ENCODE measurements at regions not wholly inside any gene's neighbourhood (a gene's known extent, or its start where the extent isn't known, plus 50 kb on each side); places are given as distances from the start of the nearest gene placed in this dataset.

GRCh38 chr14:95616745-95617144, 69.5 kb upstream of the TCL1B start:
- Histone ChIP-seq H3K9me1 (ENCODE audit: control insufficient read depth, extremely low read depth, insufficient read depth, low read length) (no peaks in the 10 kb centered on the region), H3K4me3 (ENCODE audit: control insufficient read depth in 2 of 3, extremely low read depth in 1 of 3, insufficient read depth in 2 of 3, low read depth in 1 of 3, low read length in 3 of 3) (no peak overlapping the region), H3K36me3 (ENCODE audit: control insufficient read depth in 2 of 2, extremely low read depth in 1 of 2, insufficient read depth in 2 of 2, low read length in 2 of 2) (no peaks in the 10 kb centered on the region), H3K4me1 (ENCODE audit: control insufficient read depth, extremely low read depth, insufficient read depth, low read length) (no peaks in the 10 kb centered on the region), H3K4me2 (ENCODE audit: control insufficient read depth, extremely low read depth, insufficient read depth, low read depth, low read length) (no peak overlapping the region), H3K27me3 (ENCODE audit: control insufficient read depth, extremely low read depth, insufficient read depth, low read length) (no peaks in the 10 kb centered on the region), H3K79me2 (ENCODE audit: control insufficient read depth, insufficient read depth, low read length) (no peaks in the 10 kb centered on the region), H3K27ac (ENCODE audit: control insufficient read depth, insufficient read depth, low read length) (no peak overlapping the region), H3K9ac (ENCODE audit: control insufficient read depth, extremely low read depth, insufficient read depth, low read length) (no peak overlapping the region), H3K9me3 (ENCODE audit: control insufficient read depth, low read depth, low read length) (no peaks in the 10 kb centered on the region), H4K20me1 (ENCODE audit: control insufficient read depth, extremely low read depth, insufficient read depth, low read length) (no peaks in the 10 kb centered on the region), H2AFZ (ENCODE audit: control insufficient read depth, low read length) (no peak overlapping the region)
- DNase-seq (ENCODE audit: low read depth, low spot score) (no peak), FAIRE-seq (no peak)
- no peak for TF ChIP-seq EZH2 (IDR thresholded peaks at IDR 0.05; ENCODE audit: low read length)
- dilution Hi-C loops (cut with MboI; ENCODE audit: extremely low pct_ligation_motif_present, low sequenced_read_pairs) = no loop called here

DNA sequence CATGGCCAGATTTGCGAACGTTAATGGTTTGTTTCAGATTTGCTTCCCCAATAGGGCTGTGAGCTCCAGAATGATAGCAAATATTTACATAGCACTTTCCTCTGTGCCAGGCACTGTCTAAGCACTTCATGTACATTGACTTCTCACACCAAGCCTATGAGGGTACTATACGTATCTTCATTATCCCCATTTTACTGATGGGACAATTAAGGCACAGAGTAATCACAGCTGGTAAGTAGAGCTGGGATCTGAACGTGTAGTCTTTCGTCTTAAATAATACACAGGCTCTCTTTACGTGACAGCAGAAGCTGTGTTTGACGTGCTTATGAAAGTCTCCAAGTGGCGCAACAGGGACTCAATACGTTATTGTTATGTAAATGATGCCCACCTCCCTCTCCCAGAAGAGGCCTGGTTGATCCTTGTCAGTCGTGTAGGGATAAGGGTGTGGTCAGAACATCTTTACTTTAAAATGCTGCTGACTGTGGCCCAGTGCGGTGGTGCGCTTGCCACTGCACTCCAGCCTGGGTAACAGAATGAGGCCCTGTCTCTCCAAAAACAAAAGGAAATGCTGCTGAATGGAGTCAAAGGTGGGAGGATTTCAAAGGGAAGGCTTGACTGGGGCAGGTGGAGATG, 66.3 kb upstream of the TCL1B start:
- FAIRE-seq (no peak), DNase-seq (ENCODE audit: low read depth, low spot score) (no peak)
- TF ChIP-seq CTCF (optimal IDR thresholded peaks at IDR 0.05 in 1 of 3, IDR thresholded peaks at IDR 0.05 in 1 of 3, conservative IDR thresholded peaks at IDR 0.05 in 1 of 3; ENCODE audit: extremely low read depth in 1 of 3, insufficient read depth in 2 of 3, low read length in 3 of 3) = no peak
- TF ChIP-seq EZH2 (IDR thresholded peaks at IDR 0.05; ENCODE audit: low read length) = no peak
- Histone ChIP-seq H3K27ac (ENCODE audit: control insufficient read depth, insufficient read depth, low read length) (no peak overlapping the region), H3K9ac (ENCODE audit: control insufficient read depth, extremely low read depth, insufficient read depth, low read length) (no peak overlapping the region), H3K79me2 (ENCODE audit: control insufficient read depth, insufficient read depth, low read length) (no peaks in the 10 kb centered on the region), H3K27me3 (ENCODE audit: control insufficient read depth, extremely low read depth, insufficient read depth, low read length) (no peaks in the 10 kb centered on the region), H3K9me1 (ENCODE audit: control insufficient read depth, extremely low read depth, insufficient read depth, low read length) (no peaks in the 10 kb centered on the region), H3K36me3 (ENCODE audit: control insufficient read depth in 2 of 2, extremely low read depth in 1 of 2, insufficient read depth in 2 of 2, low read length in 2 of 2) (no peaks in the 10 kb centered on the region), H4K20me1 (ENCODE audit: control insufficient read depth, extremely low read depth, insufficient read depth, low read length) (no peaks in the 10 kb centered on the region), H2AFZ (ENCODE audit: control insufficient read depth, low read length) (no peak overlapping the region), H3K4me3 (ENCODE audit: control insufficient read depth in 2 of 3, extremely low read depth in 1 of 3, insufficient read depth in 2 of 3, low read depth in 1 of 3, low read length in 3 of 3) (no peak overlapping the region), H3K4me1 (ENCODE audit: control insufficient read depth, extremely low read depth, insufficient read depth, low read length) (no peaks in the 10 kb centered on the region), H3K9me3 (ENCODE audit: control insufficient read depth, low read depth, low read length) (no peaks in the 10 kb centered on the region), H3K4me2 (ENCODE audit: control insufficient read depth, extremely low read depth, insufficient read depth, low read depth, low read length) (no peak overlapping the region)
- dilution Hi-C loops (cut with MboI; ENCODE audit: extremely low pct_ligation_motif_present, low sequenced_read_pairs) = no loop called here

DNA sequence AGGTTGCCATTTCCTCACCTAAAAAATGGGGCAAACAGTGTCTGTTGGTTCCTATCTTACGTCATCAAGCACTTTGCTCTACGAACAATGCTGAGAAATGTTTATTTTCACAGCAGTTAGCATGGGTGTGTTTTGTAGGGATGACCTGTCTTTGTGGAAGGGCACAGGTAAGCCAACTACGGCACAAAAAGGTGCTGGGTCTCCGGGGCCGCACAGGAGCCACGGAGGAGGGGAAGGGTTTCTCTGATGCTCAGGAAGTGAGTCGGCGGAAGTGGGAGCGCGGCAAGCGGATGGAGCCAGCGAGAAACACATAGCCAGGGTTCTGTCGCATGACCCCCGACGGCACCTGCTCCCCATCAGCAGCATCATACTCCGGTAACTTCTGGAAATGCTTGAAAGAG, 65.6 kb upstream of the TCL1B start:
- Histone ChIP-seq H3K27me3 (ENCODE audit: control insufficient read depth, extremely low read depth, insufficient read depth, low read length) (no peaks in the 10 kb centered on the region), H3K27ac (ENCODE audit: control insufficient read depth, insufficient read depth, low read length) (no peak overlapping the region), H3K79me2 (ENCODE audit: control insufficient read depth, insufficient read depth, low read length) (no peaks in the 10 kb centered on the region), H3K9me1 (ENCODE audit: control insufficient read depth, extremely low read depth, insufficient read depth, low read length) (no peaks in the 10 kb centered on the region), H4K20me1 (ENCODE audit: control insufficient read depth, extremely low read depth, insufficient read depth, low read length) (no peaks in the 10 kb centered on the region), H3K9ac (ENCODE audit: control insufficient read depth, extremely low read depth, insufficient read depth, low read length) (no peak overlapping the region), H3K4me2 (ENCODE audit: control insufficient read depth, extremely low read depth, insufficient read depth, low read depth, low read length) (no peak overlapping the region), H3K4me1 (ENCODE audit: control insufficient read depth, extremely low read depth, insufficient read depth, low read length) (no peaks in the 10 kb centered on the region), H3K9me3 (ENCODE audit: control insufficient read depth, low read depth, low read length) (no peaks in the 10 kb centered on the region), H3K4me3 (ENCODE audit: control insufficient read depth in 2 of 3, extremely low read depth in 1 of 3, insufficient read depth in 2 of 3, low read depth in 1 of 3, low read length in 3 of 3) (no peak overlapping the region), H3K36me3 (ENCODE audit: control insufficient read depth in 2 of 2, extremely low read depth in 1 of 2, insufficient read depth in 2 of 2, low read length in 2 of 2) (no peaks in the 10 kb centered on the region), H2AFZ (ENCODE audit: control insufficient read depth, low read length) (no peak overlapping the region)
- no peak for DNase-seq (ENCODE audit: low read depth, low spot score)
- no peak for FAIRE-seq
- TF ChIP-seq EZH2 (IDR thresholded peaks at IDR 0.05; ENCODE audit: low read length) (no peak), CTCF (optimal IDR thresholded peaks at IDR 0.05 in 1 of 3, IDR thresholded peaks at IDR 0.05 in 1 of 3, conservative IDR thresholded peaks at IDR 0.05 in 1 of 3; ENCODE audit: extremely low read depth in 1 of 3, insufficient read depth in 2 of 3, low read length in 3 of 3) (no peak)
- dilution Hi-C loops (cut with MboI; ENCODE audit: extremely low pct_ligation_motif_present, low sequenced_read_pairs) = no loop called here
